GM12864 (cell line): ENCODE measurements at regions not wholly inside any gene's neighbourhood (a gene's known extent, or its start where the extent isn't known, plus 50 kb on each side); places are given as distances from the start of the nearest gene placed in this dataset.
"Not testable (repeated sequence)": the region's sequence is repeated elsewhere in the genome, so short reads cannot be mapped to it uniquely, and the experiment has no call there.

ENCODE experiments used
- DNase-seq: peaks from one replicate; pipeline ENCODE4 v3.0.0-alpha.2; 2011; ENCODE audit warnings: low read depth
- H3K4me3 ChIP-seq: 2 replicates; pipeline ENCODE4 v1.5.1; 2011; ENCODE audit warnings: mild to moderate bottlenecking, low read depth, low read length, control low read depth
- TF ChIP-seq, protein P1 (sequence below): IDR thresholded peaks from 2 replicates; pipeline ENCODE4 v1.5.1; 2011; ENCODE audit warnings: low read depth, mild to moderate bottlenecking, moderate library complexity, low read length, control low read depth, inconsistent platforms; ENCODE audit errors: missing control alignments

- H3K4me3 ChIP-seq: no peak overlapping the region
- TF ChIP-seq, protein P1, sequence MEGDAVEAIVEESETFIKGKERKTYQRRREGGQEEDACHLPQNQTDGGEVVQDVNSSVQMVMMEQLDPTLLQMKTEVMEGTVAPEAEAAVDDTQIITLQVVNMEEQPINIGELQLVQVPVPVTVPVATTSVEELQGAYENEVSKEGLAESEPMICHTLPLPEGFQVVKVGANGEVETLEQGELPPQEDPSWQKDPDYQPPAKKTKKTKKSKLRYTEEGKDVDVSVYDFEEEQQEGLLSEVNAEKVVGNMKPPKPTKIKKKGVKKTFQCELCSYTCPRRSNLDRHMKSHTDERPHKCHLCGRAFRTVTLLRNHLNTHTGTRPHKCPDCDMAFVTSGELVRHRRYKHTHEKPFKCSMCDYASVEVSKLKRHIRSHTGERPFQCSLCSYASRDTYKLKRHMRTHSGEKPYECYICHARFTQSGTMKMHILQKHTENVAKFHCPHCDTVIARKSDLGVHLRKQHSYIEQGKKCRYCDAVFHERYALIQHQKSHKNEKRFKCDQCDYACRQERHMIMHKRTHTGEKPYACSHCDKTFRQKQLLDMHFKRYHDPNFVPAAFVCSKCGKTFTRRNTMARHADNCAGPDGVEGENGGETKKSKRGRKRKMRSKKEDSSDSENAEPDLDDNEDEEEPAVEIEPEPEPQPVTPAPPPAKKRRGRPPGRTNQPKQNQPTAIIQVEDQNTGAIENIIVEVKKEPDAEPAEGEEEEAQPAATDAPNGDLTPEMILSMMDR: no peak
- DNase-seq: no peak
Measured at GRCh38 chr3:22421589-22421988, 670.6 kb upstream of the ZNF385D start.

DNA sequence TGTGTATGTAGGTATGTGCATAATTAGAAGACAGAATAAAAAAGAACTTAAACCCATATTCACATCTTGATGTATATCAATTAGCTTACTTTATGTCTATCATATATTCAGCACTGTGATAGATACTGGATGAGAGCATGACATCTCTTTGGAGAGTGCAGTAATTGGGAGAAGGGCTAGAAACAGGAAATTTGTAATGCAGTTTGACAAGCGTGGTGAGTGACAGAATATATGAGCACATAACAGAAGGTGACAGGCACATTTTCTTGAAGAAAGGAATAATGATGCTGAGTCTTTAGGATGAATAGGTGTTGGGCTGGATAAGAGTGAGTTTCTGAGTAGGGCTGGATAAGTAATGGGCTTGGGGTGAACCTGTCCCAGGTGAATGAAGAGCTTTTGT, 680.3 kb upstream of the ZNF385D start:
- no peak overlapping the region for H3K4me3 ChIP-seq
- TF ChIP-seq, protein P1: no peak
- DNase-seq: no peak

DNA sequence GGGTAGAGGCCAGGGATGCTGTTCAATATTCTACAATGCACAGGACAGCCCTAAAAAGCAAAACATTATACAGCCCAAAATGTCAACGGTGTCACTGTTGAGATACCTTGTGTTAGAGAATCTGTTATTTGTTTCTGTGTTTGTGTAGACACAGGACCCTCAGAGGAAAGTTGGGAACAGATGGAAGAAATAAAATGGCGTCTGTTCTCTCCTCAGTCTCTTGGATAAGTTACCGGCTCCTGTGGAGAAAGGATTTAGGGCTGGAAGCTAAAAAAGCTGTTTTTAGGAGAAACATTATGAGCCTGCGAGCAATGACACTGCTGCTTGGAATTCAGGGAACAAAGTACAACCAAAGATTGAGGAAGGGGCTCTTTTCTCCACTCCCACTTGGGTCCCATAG, 688.6 kb upstream of the ZNF385D start:
- TF ChIP-seq, protein P1: no peak
- no peak for DNase-seq
- no peak overlapping the region for H3K4me3 ChIP-seq

- DNase-seq: no peak
- TF ChIP-seq, protein P1: no peak
- no peak overlapping the region for H3K4me3 ChIP-seq
Measured at GRCh38 chr3:22441711-22442110, 690.7 kb upstream of the ZNF385D start.

DNA sequence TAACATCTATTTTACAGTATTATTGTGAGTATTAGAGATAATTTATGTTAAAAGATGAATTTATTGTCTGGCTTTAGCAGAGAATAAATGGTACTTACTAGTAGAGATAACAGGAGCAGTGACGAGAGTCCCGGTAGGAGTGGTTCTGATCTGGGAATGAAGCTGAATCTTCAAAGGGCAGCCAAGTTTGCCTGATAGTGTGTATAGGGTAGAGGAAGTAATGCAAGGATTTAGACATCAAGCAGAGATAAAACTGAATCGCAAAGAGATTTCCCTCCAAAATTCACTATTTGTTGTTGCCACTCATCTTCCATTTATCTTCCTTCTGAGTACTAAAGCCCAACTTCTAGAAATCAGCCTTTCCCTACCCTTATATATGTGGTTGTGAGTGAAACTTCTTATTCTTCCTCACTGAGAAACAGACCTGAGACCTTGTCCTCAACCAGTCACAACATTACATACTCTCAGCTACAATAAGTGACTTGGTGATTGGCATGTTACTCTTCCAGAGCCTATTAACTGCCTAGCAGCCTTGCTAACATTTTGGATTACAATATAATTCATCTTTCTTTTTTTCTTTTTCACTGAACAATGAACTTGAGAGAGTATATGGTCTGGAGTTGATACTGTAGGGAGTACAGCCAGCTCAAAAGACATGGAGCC, 692.7 kb upstream of the ZNF385D start:
- no peak overlapping the region for H3K4me3 ChIP-seq
- DNase-seq: no peak
- TF ChIP-seq, protein P1: no peak

DNA sequence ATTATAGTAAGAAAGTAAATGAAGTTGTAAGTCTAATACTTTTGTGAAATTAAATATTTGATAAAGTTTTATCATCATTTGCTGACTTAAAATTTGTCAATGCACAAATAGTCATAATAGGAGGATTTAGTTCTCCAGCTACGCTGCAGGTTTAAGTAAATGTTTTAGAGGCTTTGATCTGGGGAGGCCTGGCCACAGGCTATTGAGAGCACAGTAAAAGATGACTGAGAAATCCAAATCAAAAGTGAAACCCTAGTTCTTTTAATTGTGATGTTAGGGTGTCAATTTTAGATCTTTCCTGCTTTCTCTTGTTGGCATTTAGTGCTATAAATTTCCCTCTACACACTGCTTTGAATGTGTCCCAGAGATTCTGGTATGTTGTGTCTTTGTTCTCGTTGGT, 694.3 kb upstream of the ZNF385D start:
- DNase-seq, H3K4me3 ChIP-seq: not testable (repeated sequence)

DNA sequence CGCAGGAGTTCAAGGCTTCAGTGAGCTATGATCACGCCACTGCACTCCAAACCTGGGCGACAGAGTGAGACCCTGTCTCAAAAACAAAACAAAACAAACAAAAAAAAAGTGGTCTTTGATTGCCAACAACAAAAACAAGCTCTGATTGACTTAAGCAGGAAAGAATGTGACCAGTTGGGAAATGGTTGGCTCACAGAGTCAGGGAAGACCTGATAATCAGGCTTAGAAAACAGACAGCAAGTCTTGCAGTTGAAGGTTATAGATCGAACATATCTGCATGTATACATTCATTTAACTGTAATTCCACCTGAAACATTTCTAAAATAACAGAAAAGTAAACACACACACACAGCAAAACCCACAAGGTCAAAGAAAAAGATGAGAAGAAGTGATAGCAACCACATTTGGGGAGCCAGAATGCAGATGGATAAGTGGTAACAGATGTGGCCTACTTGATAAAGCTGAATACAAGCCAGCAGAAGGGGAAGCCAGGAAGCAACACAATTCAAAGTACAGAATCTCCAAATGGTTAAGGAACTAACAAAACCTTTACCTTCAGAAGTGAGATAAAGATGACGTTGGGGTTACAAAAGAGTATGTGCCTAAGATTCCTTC, 699.9 kb upstream of the ZNF385D start:
- DNase-seq: no peak
- TF ChIP-seq, protein P1: no peak
- H3K4me3 ChIP-seq: no peak overlapping the region
